PFSK-1 (cell line): ENCODE measurements at regions not wholly inside any gene's neighbourhood (a gene's known extent, or its start where the extent isn't known, plus 50 kb on each side); places are given as distances from the start of the nearest gene placed in this dataset.

Experiments used
- FOXP2 ChIP-seq: optimal IDR thresholded peaks from 2 replicates; pipeline ENCODE3; 2011; ENCODE audit warnings: borderline replicate concordance, control low read depth, inconsistent platforms; ENCODE audit not compliant: insufficient read depth; ENCODE audit errors: extremely low read length, extremely low read depth
- POLR2AphosphoS5 ChIP-seq: IDR thresholded peaks from 2 replicates; pipeline ENCODE4 v1.6.1; 2012; ENCODE audit warnings: low read depth, mild to moderate bottlenecking, control low read depth, low read length, moderate library complexity
- SIN3A ChIP-seq: IDR thresholded peaks from 2 replicates; pipeline ENCODE4 v1.6.1; 2012; ENCODE audit warnings: mild to moderate bottlenecking, low read length, moderate library complexity, borderline replicate concordance; ENCODE audit not compliant: insufficient read depth
- TAF1 ChIP-seq: IDR thresholded peaks from 2 replicates; pipeline ENCODE4 v1.6.1; 2012; ENCODE audit warnings: low read length, control low read depth, borderline replicate concordance; ENCODE audit not compliant: insufficient read depth
- TF ChIP-seq, protein P1 (sequence below), 2 experiments: IDR thresholded peaks; 2 replicates each; pipeline versions ENCODE4 v1.6.1 to v1.8.0; 2011 to 2012; ENCODE audit warnings: low read depth in 2 of 2, low read length in 2 of 2, control low read depth in 1 of 2, inconsistent platforms in 1 of 2, mild to moderate bottlenecking in 1 of 2, moderate library complexity in 1 of 2; ENCODE audit not compliant: insufficient read depth in 1 of 2

DNA sequence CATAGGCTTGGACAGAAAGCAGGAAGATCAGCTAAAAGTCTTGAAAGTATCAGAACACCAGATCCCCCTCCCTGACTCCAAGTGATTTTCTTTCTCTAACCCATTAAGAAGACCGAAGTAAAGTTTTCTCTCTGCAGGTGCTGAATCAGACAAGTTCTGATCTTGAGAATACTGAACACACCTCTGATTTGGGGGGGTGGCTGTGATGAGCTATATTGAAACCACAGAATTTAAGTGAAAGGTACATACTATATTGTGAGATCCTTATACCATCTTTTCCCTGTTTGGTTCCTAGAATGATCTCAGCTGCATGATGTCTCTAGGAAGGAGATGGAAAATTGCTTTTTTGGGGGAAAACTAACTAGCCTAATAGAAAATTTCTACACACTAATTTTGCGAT, 196.0 kb downstream of the DIPK2A start:
- no peak for TF ChIP-seq POLR2AphosphoS5
- TF ChIP-seq SIN3A: no peak
- no peak for TF ChIP-seq FOXP2
- TF ChIP-seq, protein P1, sequence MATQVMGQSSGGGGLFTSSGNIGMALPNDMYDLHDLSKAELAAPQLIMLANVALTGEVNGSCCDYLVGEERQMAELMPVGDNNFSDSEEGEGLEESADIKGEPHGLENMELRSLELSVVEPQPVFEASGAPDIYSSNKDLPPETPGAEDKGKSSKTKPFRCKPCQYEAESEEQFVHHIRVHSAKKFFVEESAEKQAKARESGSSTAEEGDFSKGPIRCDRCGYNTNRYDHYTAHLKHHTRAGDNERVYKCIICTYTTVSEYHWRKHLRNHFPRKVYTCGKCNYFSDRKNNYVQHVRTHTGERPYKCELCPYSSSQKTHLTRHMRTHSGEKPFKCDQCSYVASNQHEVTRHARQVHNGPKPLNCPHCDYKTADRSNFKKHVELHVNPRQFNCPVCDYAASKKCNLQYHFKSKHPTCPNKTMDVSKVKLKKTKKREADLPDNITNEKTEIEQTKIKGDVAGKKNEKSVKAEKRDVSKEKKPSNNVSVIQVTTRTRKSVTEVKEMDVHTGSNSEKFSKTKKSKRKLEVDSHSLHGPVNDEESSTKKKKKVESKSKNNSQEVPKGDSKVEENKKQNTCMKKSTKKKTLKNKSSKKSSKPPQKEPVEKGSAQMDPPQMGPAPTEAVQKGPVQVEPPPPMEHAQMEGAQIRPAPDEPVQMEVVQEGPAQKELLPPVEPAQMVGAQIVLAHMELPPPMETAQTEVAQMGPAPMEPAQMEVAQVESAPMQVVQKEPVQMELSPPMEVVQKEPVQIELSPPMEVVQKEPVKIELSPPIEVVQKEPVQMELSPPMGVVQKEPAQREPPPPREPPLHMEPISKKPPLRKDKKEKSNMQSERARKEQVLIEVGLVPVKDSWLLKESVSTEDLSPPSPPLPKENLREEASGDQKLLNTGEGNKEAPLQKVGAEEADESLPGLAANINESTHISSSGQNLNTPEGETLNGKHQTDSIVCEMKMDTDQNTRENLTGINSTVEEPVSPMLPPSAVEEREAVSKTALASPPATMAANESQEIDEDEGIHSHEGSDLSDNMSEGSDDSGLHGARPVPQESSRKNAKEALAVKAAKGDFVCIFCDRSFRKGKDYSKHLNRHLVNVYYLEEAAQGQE (IDR thresholded peaks at IDR 0.05; ENCODE audit: insufficient read depth in 1 of 2, low read depth in 2 of 2, low read length in 2 of 2): no peak
- TF ChIP-seq TAF1: no peak

DNA sequence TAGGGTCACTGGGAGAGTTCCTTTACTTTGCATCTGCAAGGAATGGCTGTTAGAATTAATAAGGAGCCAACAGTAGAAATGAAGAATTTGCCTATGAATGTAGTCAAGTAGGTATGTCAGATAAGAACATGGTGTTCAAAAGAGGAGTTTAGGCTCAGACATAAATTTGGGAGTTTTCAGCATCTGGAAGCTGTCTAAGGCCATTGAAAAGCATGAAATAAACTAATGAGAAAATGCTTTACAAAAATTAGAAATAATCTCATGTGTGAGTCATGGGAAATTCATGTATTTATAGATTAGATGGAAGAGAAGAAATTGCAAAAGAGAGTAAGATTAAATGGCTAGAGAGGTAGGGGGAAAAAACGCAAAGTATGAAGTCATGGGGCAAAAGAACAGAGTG, 201.9 kb downstream of the DIPK2A start:
- no peak for TF ChIP-seq FOXP2
- TF ChIP-seq, protein P1 (IDR thresholded peaks at IDR 0.05; ENCODE audit: insufficient read depth in 1 of 2, low read depth in 2 of 2, low read length in 2 of 2): no peak
- TF ChIP-seq POLR2AphosphoS5: no peak
- TF ChIP-seq SIN3A: no peak
- no peak for TF ChIP-seq TAF1

DNA sequence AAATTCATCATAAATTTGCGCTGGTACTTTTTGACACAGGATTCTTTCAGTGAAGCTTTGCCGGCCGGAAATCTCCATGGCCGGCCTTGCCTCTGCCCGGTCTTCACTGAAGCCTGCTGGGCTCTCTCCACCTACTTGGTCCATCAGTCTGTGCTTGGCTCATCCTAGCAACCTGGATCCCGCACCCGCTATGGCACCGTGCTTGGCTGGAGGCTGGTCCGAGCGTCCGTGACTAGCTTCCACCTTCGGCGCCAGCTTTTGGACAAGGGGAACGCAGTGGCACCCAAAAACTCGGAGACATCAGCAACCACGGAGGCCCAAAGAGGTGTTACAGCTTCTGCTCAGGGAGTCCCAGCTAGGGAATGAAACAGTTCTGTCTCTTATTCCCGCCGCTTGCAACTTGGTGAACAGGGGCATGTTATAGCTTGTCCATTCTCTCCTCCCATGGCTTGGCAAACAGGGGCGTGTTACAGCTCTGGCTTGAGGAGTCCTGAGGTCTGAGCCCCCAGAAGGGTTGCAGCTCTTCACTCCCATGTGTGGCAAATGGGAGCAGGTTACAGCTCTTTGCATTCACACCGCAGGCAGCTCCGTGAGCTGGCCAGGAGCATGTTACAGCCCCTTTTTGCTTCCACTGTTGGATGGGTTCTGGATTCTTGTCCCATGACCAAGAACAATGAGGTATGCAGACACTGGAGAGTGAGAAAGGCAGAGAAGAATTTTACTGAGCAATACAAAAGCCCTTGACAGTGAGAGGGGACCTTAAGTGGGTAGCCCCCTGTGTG, 204.2 kb downstream of the DIPK2A start:
- no peak for TF ChIP-seq TAF1

DNA sequence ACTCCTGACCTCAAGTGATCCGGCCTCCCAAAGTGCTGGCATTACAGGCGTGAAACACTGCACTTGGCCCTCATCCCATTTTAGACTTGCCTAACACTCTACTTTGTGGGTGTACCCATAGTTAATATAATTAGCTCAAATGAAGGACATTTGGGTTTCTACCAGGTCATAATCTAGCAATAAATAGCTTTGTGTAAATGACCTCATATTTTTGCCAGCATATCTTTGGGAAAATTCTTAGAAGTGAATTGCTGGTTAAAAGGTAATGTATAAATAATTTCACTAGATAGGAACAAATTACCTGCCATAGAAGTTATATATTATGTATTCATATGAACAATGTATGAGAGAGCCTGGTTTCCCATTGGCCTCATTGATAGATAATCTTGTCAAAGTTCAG, 206.0 kb downstream of the DIPK2A start:
- TF ChIP-seq POLR2AphosphoS5: no peak
- TF ChIP-seq SIN3A: no peak
- no peak for TF ChIP-seq FOXP2
- TF ChIP-seq, protein P1 (IDR thresholded peaks at IDR 0.05; ENCODE audit: insufficient read depth in 1 of 2, low read depth in 2 of 2, low read length in 2 of 2): no peak
- TF ChIP-seq TAF1: no peak

DNA sequence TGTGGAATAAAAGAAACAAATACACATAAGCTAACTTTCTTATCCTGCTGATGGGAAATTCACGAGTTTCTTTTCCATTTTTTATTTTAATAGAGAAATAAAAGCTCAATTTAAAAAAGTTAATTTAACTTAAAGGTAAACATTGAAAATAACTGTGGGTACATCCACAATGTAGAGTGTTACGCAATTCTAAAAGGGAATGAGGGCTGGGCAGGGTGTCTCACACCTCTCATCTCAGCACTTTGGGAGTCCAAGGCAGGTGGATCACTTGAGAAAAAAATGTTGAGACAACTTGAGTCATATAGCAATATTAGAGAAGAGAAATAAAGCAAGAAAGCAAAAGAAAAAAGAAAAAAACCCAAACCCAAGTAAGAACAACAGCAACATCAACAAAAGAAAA, 207.0 kb downstream of the DIPK2A start:
- TF ChIP-seq TAF1 (no peak), POLR2AphosphoS5 (no peak), SIN3A (no peak), FOXP2 (no peak)
- TF ChIP-seq, protein P1 (IDR thresholded peaks at IDR 0.05; ENCODE audit: insufficient read depth in 1 of 2, low read depth in 2 of 2, low read length in 2 of 2): no peak
